ENCODE measurements at regions not wholly inside any gene's neighbourhood (a gene's known extent, or its start where the extent isn't known, plus 50 kb on each side); places are given as distances from the start of the nearest gene placed in this dataset.
"Not testable (repeated sequence)": the region's sequence is repeated elsewhere in the genome, so short reads cannot be mapped to it uniquely, and the experiment has no call there.

DNA sequence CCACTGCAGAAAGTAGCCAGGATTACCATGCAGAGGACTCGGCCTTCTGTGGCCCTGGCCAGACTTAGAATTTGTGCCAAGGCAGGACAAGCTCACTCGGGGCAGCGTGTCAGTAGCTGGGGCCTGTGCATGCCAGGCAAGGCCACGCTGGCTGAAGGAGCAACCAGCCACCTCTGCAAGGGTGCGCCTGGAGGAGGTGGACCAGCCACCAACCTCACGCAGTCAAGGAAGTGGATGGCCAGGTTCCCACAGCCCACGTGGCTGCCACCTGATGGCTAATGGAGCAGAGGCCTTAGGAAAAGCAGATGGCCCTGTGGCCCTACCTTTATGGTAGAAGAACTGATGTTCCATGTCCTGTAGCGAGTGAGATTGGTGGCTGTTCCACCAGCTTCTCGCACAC, 107.9 kb downstream of the CCDC74A start:
- H3K9ac ChIP-seq (ENCODE audit: insufficient read length, low read depth) = no peak overlapping the region
- no peaks in the 10 kb centered on the region for H3K9me3 ChIP-seq (ENCODE audit: insufficient read depth, low read length)
- no peaks in the 10 kb centered on the region for H3K36me3 ChIP-seq (ENCODE audit: insufficient read depth, insufficient read length, low read length)
- H3K27me3 ChIP-seq (ENCODE audit: insufficient read depth, insufficient read length) = no peaks in the 10 kb centered on the region
- DNase-seq (ENCODE audit: low read depth, low spot score) = no peak
- H3K4me1 ChIP-seq (ENCODE audit: insufficient read depth, insufficient read length) = no peaks in the 10 kb centered on the region
- TF ChIP-seq SUZ12 (IDR thresholded peaks at IDR 0.05; ENCODE audit: extremely low read depth, insufficient read depth, insufficient read length) (no peak), ZNF274 (IDR thresholded peaks at IDR 0.05; ENCODE audit: low read depth, low read length) (no peak), YY1 (IDR thresholded peaks at IDR 0.05; ENCODE audit: insufficient read depth, insufficient read length) (no peak)
- H3K4me3 ChIP-seq (ENCODE audit: insufficient read length, low read depth) = no peak overlapping the region

DNA sequence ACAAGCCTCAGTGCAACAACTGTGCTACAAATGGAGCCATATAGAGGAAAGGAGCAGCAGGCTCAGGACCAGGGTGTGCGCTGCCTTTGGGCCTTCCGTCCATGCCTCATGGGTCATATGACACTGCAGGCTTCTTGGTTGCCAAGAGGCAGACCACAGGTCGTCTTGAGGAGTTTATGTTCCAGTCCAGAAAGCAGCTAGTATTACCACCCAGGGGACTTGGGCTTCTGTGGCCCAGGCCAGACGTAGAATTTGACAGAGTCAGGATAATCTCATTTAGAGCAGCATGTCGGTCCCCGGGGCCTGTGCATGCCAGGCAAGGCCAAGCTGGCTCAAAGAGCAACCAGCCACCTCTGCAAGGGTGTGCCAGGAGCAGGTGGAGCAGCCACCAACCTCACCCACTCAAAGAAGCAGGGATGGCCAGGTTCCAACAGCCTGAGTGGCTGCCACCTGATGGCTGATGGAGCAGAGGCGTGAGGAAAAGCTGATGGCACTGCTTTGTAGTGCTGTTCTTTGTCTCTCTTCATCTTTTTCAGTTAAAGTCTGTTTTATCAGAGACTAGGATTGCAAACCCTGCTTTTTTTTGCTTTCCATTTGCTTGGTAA, 109.1 kb downstream of the CCDC74A start:
- not testable (repeated sequence) for DNase-seq (ENCODE audit: low read depth, low spot score); H3K9me3 ChIP-seq (ENCODE audit: insufficient read depth, low read length); H3K27me3 ChIP-seq (ENCODE audit: insufficient read depth, insufficient read length)

DNA sequence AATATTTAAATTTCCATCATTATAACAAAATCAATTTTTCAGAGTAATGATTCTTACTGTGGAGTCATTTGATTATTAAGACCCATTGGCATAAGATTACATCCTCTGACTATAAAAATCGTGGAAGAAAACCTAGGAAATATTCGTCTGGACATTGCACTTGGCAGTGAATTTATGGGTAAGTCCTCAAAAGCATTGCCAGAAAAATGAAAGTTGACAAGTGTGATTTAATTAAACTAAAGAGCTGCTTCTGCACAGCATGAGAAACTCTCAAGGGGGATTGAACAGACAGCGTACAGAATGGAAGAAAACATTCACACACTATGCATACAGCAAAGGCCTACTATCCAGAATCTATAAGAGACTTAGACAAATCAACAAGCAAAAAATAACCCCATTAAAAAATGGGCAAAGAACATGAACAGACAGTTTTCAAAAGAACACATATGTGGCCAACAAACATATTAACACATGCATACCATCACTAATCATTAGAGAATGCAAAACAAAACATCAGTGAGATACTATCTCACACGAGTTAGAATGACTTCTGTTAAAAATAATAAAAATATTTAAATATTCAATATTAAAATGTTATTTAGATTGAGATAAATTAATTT, 111.4 kb downstream of the CCDC74A start:
- not testable (repeated sequence) for H3K4me3 ChIP-seq (ENCODE audit: insufficient read length, low read depth); H3K9me3 ChIP-seq (ENCODE audit: insufficient read depth, low read length); H3K27me3 ChIP-seq (ENCODE audit: insufficient read depth, insufficient read length); H3K9ac ChIP-seq (ENCODE audit: insufficient read length, low read depth); DNase-seq (ENCODE audit: low read depth, low spot score); H3K36me3 ChIP-seq (ENCODE audit: insufficient read depth, insufficient read length, low read length); H3K4me1 ChIP-seq (ENCODE audit: insufficient read depth, insufficient read length)

More for the DNA sequence above, 109.1 kb downstream of the CCDC74A start:
- H3K4me1 ChIP-seq (ENCODE audit: insufficient read depth, insufficient read length); H3K4me3 ChIP-seq (ENCODE audit: insufficient read length, low read depth); H3K9ac ChIP-seq (ENCODE audit: insufficient read length, low read depth); H3K36me3 ChIP-seq (ENCODE audit: insufficient read depth, insufficient read length, low read length): not testable (repeated sequence)

- Histone ChIP-seq H3K4me3 (ENCODE audit: insufficient read length, low read depth) (no peak overlapping the region), H3K4me1 (ENCODE audit: insufficient read depth, insufficient read length) (no peaks in the 10 kb centered on the region), H3K27me3 (ENCODE audit: insufficient read depth, insufficient read length) (no peaks in the 10 kb centered on the region), H3K9ac (ENCODE audit: insufficient read length, low read depth) (no peak overlapping the region), H3K36me3 (ENCODE audit: insufficient read depth, insufficient read length, low read length) (no peaks in the 10 kb centered on the region), H3K9me3 (ENCODE audit: insufficient read depth, low read length) (no peaks in the 10 kb centered on the region)
- TF ChIP-seq SUZ12 (IDR thresholded peaks at IDR 0.05; ENCODE audit: extremely low read depth, insufficient read depth, insufficient read length) (no peak), YY1 (IDR thresholded peaks at IDR 0.05; ENCODE audit: insufficient read depth, insufficient read length) (no peak), ZNF274 (IDR thresholded peaks at IDR 0.05; ENCODE audit: low read depth, low read length) (no peak)
- DNase-seq (ENCODE audit: low read depth, low spot score) = no peak
These were observed 113.9 kb downstream of the CCDC74A start for GRCh38 chr2:131641414-131642206.

- not testable (repeated sequence) for H3K9me3 ChIP-seq (ENCODE audit: insufficient read depth, low read length); H3K36me3 ChIP-seq (ENCODE audit: insufficient read depth, insufficient read length, low read length); H3K4me1 ChIP-seq (ENCODE audit: insufficient read depth, insufficient read length); H3K4me3 ChIP-seq (ENCODE audit: insufficient read length, low read depth); H3K9ac ChIP-seq (ENCODE audit: insufficient read length, low read depth); DNase-seq (ENCODE audit: low read depth, low spot score); H3K27me3 ChIP-seq (ENCODE audit: insufficient read depth, insufficient read length)
These were observed 115.5 kb downstream of the CCDC74A start for GRCh38 chr2:131643180-131643579.

GRCh38 chr2:131645177-131645765, 117.6 kb downstream of the CCDC74A start:
- H3K4me1 ChIP-seq (ENCODE audit: insufficient read depth, insufficient read length) = no peaks in the 10 kb centered on the region
- no peak overlapping the region for H3K9ac ChIP-seq (ENCODE audit: insufficient read length, low read depth)
- no peak overlapping the region for H3K4me3 ChIP-seq (ENCODE audit: insufficient read length, low read depth)
- no peak for TF ChIP-seq YY1 (IDR thresholded peaks at IDR 0.05; ENCODE audit: insufficient read depth, insufficient read length)
- TF ChIP-seq ZNF274 (IDR thresholded peaks at IDR 0.05; ENCODE audit: low read depth, low read length) = no peak
- TF ChIP-seq SUZ12 (IDR thresholded peaks at IDR 0.05; ENCODE audit: extremely low read depth, insufficient read depth, insufficient read length) = no peak
- no peaks in the 10 kb centered on the region for H3K9me3 ChIP-seq (ENCODE audit: insufficient read depth, low read length)
- no peaks in the 10 kb centered on the region for H3K36me3 ChIP-seq (ENCODE audit: insufficient read depth, insufficient read length, low read length)
- DNase-seq (ENCODE audit: low read depth, low spot score) = no peak
- H3K27me3 ChIP-seq (ENCODE audit: insufficient read depth, insufficient read length) = no peaks in the 10 kb centered on the region

DNA sequence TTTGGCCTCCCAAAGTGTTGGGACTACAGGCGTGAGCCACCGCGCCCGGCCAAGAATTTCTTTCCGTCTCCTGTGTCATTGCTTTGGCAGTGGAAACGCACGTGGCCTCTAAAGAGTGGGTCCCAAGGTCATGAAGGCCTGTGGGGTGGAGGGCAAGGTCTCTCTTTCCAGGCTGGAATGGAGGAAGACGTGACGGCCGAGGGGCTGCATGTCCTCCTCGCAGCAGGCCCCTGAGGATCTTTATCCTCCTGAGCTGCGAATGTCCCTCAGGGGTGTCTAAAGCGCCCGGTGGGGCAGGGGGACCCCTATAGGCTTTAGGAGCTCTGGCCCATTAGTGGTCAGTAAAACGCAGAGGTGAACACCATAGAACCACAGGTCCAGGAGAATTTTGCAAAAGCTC, 118.5 kb downstream of the CCDC74A start:
- H3K9ac ChIP-seq (ENCODE audit: insufficient read length, low read depth); H3K36me3 ChIP-seq (ENCODE audit: insufficient read depth, insufficient read length, low read length); DNase-seq (ENCODE audit: low read depth, low spot score); H3K4me1 ChIP-seq (ENCODE audit: insufficient read depth, insufficient read length); H3K27me3 ChIP-seq (ENCODE audit: insufficient read depth, insufficient read length); H3K9me3 ChIP-seq (ENCODE audit: insufficient read depth, low read length); H3K4me3 ChIP-seq (ENCODE audit: insufficient read length, low read depth): not testable (repeated sequence)

All from NT2/D1 (cell line).